HG03108 (cell line): ENCODE measurements at regions not wholly inside any gene's neighbourhood (a gene's known extent, or its start where the extent isn't known, plus 50 kb on each side); places are given as distances from the start of the nearest gene placed in this dataset.
"Not testable (repeated sequence)": the region's sequence is repeated elsewhere in the genome, so short reads cannot be mapped to it uniquely, and the experiment has no call there.

ENCODE experiments used
- ATAC-seq: cut with Tn5 transposase; IDR thresholded peaks from one replicate; pipeline ENCODE4 v1.9.1; 2021; ENCODE audit warnings: moderate library complexity; ENCODE audit not compliant: unreplicated experiment

- ATAC-seq: no peak
Observed at GRCh38 chr2:147614979-147615470, 229.8 kb upstream of the ACVR2A start.

- no peak for ATAC-seq
Observed at GRCh38 chr2:147614471-147614870, 230.4 kb upstream of the ACVR2A start.

DNA sequence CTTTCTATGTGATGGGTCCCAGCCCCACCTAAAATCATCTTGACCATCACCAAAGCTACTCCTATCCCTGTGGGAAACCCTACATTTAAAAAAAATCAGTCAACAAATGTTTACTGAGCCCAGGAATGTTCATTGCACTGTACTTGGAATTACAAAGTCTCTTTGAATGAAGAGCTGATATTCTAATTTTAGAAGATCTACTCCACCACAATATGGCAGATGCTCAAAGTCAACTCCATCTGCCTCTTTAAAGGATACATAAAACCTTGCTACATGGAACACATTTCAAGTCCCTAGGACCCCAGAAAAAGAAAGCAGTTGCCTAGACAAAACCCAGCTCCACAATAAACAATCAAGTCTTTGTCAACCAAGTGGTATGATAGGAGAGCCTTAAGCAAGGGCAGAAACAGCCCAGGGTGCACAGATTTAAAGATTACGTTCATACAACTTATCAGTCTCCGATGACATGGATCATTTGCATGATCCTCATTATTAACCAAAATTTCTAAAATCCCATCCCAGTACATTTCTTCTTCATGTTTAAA is 234.3 kb upstream of the ACVR2A start:
- no peak for ATAC-seq

DNA sequence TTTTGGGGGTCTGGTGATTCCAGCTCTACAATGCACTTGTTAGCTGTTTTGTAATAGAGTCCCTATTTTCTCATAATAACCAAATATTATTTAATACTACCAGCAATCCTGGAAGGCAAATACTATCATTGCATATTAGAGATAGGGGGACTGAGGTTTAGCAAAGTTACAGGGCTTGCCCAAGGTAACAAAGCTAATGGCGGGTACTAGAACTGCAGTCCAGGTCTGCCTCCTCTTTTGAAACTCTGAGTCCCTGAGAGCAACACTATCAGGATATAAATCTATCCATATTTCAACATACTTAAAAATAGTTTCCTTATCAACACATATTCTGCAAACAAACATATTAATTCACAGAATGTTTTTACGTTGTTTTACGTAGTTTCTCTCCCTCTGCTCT is 235.5 kb upstream of the ACVR2A start:
- no peak for ATAC-seq

DNA sequence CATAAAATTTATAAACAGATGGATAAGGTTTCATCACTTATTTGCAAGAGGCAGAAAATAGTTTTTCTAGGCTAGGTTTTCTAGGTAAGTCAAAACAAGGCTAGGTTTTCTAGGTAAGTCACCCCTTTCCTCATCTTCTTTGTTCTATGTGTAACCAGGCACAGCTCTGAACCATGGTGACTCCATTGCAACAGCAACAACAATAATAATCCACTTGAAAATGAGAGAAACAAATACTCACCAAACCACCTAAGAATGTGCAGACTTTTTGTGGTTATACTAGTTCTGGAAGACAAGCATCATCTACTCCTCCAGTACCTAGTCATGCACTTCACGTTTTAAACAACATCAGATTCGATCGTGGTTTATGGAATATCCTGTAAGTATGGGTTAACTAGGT is 237.4 kb upstream of the ACVR2A start:
- ATAC-seq: no peak

GRCh38 chr2:147603876-147604275 is 241.0 kb upstream of the ACVR2A start:
- no peak for ATAC-seq

DNA sequence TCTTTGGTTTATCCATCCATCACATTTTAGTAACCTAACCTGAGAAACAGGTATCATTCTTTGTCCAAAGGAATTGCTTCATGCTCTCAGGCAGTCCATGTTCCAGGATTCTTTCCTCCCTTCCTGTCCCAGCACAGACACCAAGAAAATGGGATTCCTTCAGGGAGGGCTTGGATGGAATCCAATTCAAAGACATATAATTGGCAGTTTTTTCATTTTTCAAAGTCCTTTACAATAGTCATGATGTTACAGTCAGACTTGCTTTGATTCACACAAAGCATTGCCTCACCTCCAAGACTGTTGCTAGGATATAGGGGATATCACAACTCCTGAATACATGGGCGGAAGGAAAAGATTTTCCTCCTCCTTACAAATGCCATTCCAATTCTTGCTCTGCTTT is 241.4 kb upstream of the ACVR2A start:
- ATAC-seq: no peak

GRCh38 chr2:147600646-147601045 is 244.2 kb upstream of the ACVR2A start:
- no peak for ATAC-seq

GRCh38 chr2:147600223-147600622 is 244.6 kb upstream of the ACVR2A start:
- no peak for ATAC-seq

GRCh38 chr2:147595200-147595599 is 249.6 kb upstream of the ACVR2A start:
- no peak for ATAC-seq

GRCh38 chr2:147594038-147594437 is 250.8 kb upstream of the ACVR2A start:
- no peak for ATAC-seq

- not testable (repeated sequence) for ATAC-seq
Observed at GRCh38 chr2:147592784-147593183, 252.0 kb upstream of the ACVR2A start.

DNA sequence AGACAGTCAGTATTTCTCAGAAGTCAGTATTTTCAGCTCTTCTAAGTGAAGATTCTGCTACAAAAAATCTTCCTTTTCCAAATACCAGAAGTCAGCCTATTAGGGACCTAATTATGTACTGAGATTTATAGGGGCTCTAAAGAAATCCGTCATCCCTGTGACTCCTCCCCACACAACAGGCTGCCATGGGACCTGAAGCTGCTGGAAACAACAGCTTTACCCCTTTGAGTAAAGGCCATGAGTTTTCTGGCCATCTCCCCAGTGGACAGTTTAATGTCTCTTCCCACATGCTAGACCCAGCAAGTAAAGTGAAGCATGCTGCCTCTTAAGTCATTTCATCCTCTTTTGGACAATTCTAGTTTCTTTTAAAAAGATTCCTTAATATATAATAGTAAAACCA is 255.7 kb upstream of the ACVR2A start:
- no peak for ATAC-seq

GRCh38 chr2:147588191-147588590 is 256.6 kb upstream of the ACVR2A start:
- ATAC-seq: no peak

GRCh38 chr2:147578529-147578928 is 266.3 kb upstream of the ACVR2A start:
- ATAC-seq: no peak

DNA sequence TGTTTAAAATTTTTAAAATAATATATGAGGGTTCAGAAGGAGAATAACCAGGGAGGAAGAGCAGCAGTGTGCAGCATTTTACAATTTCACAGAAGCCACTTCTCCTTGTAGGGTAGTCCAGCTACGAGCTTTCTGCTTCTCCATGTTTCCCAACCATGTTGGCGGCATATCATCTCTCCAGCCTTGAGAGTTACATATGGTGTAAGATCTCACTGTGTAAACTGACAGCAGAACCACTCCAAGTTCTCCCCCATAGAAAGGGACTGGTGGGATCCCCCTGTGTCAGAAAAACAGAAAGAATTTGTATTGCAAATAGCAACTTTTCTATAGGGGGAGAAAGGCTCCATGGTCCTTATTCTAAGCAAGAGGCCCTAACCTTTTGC is 266.8 kb upstream of the ACVR2A start:
- no peak for ATAC-seq

DNA sequence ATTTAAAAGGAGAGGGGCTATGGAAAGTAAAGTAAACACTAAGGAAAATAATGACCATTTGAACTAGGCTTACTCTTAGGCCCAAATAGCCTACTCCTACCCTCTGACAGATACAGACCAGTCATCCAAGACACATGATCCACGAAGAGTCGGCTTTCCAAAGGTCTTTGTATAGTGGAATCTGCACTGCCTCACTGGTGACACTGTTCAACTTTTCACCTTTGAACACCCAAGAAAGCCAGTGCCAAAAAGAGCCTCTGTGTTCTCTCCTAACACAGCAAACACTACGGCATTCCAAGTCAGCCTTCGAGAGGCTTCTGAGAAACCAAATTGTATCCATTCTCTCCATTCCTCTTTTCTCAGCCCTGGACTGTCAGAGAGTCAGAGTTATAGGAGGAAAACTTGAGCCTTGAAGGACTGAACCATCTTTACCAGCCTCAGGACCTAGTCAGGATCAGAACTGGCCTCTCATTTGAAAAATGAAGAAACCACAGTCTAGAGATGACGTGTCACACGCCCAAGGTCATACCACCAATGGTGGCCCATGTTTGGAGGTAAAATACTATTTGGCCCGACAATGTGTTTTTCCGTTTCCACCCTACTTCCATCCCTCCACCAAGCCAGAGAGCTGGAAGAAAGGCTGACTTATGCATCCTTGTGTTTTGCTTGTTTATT is 267.4 kb upstream of the ACVR2A start:
- ATAC-seq: no peak

DNA sequence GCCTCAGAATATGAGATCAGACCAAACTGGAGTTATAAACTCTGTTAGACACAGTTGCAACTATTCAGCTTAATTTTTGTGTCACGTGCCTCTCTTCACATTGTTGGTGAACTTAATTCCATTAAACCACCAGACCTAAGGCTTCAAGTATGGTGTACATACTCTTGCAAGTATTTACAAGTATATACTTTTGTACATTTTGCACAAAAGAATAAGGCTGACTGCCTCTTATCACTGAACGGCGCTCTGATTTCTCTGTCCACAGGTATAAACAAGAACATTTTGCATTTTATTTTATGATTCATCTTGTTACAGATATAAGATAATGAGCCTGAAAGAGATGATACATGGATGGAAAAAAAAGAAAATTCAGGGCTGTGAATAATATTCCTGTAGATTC is 269.7 kb upstream of the ACVR2A start:
- ATAC-seq: no peak

DNA sequence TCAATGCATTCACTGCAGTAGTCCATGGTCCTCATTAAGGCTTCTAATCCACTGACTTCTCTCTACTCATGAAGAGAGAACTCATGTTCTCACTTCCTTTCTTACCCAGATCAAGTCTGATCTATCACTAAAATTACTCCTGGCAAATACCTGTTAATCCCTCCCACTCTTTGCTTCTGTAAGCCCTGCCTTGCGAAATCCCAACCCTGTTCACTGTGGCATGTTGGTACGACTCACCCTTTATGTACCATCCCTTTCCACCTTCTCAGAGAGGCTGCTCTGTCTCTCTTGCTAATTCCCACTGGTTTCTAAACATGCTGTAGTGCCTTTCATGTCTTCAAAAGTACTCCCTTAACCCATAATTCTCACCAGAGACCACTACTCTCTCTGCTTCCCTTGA is 272.2 kb upstream of the ACVR2A start:
- ATAC-seq: no peak

GRCh38 chr2:147569426-147569825 is 275.4 kb upstream of the ACVR2A start:
- no peak for ATAC-seq

- no peak for ATAC-seq
Observed at GRCh38 chr2:147568109-147568508, 276.7 kb upstream of the ACVR2A start.

DNA sequence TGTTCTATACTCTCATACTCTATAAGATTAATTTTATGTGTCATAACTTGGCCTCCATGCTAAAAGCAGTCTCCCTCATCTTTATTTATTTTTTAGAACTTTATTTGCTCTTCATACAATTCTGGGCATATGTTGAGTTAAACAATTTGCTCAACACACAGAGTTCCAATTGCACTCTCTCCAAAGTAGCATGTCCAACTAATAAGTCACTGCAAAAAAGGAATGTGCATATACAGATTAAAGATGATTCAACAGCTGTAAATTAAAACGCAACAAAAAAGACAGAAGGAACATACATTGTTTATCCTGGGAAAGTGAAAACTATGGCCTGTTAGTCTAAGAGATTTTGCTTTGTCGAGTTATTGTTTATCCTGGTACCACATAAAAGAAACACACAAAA is 277.7 kb upstream of the ACVR2A start:
- ATAC-seq: no peak
